HG03378 (cell line): ENCODE measurements at regions not wholly inside any gene's neighbourhood (a gene's known extent, or its start where the extent isn't known, plus 50 kb on each side); places are given as distances from the start of the nearest gene placed in this dataset.
"Not testable (repeated sequence)": the region's sequence is repeated elsewhere in the genome, so short reads cannot be mapped to it uniquely, and the experiment has no call there.

Experiments
- ATAC-seq: cut with Tn5 transposase; IDR thresholded peaks from one replicate; pipeline ENCODE4 v1.9.1; 2021; ENCODE audit warnings: mild to moderate bottlenecking, moderate library complexity; ENCODE audit not compliant: unreplicated experiment

DNA sequence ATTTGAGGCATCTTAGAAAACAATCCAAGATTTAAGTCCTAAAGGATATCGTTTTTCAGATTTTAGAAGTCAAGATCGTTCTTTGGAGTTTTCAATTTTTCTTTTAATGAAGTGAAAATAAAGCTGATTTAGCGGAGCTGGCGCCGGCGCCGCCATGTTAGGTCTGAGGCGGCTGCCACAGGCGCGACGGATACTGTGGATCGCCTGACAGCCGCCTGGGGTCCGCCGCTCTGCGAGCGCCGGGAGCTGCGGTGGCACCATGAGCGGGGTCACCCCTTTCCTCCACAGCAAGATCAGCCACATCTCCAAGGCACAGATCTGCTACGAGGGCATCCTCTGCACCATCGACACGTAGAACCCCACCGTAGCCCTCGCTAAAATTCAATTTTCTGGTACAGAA lies 247.2 kb downstream of the GJA1 start:
- ATAC-seq: no peak

DNA sequence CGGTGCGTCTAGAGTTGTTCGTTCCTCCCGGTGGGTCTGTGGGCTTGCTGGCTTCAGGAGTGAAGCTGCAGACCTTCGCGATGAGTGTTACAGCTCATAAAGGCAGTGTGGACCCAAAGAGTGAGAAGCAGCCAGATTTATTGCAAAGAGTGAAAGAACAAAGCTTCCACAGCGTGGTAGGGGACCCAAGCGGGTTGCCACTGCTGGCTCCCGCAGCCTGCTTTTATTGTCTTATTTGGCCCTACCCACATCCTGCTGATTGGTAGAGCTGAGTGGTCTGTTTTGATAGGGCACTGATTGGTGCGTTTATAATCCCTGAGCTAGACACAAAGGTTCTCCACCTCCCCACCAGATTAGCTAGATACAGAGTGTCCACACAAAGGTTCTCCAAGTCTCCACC lies 250.4 kb downstream of the GJA1 start:
- not testable (repeated sequence) for ATAC-seq

GRCh38 chr6:121686611-121687023 lies 251.2 kb downstream of the GJA1 start:
- ATAC-seq: no peak

- ATAC-seq: no peak
Observed at GRCh38 chr6:121688974-121689373, 253.5 kb downstream of the GJA1 start.

- ATAC-seq: no peak
Observed at GRCh38 chr6:121691126-121691551, 255.7 kb downstream of the GJA1 start.

GRCh38 chr6:121694389-121694788 lies 258.9 kb downstream of the GJA1 start:
- no peak for ATAC-seq

GRCh38 chr6:121694801-121695251 lies 259.4 kb downstream of the GJA1 start:
- no peak for ATAC-seq

DNA sequence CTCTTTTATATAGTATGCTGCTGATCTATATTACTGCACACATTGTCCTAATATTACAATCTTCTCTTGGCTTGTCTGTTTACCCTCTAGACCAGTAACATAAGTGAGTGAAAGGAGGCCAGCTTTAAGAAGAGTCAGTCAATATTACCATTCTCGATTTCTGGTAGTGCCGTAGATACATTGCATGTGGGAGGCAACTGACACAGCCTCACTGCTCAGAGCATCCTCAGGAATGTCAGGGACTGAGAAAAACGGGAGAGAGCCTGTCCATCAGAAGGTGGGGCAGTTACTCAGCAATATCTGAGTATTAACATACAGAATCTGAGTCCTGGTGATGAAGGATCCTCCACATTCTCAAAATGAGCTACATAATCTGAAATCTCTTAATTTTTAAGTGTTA lies 259.9 kb downstream of the GJA1 start:
- ATAC-seq: no peak

DNA sequence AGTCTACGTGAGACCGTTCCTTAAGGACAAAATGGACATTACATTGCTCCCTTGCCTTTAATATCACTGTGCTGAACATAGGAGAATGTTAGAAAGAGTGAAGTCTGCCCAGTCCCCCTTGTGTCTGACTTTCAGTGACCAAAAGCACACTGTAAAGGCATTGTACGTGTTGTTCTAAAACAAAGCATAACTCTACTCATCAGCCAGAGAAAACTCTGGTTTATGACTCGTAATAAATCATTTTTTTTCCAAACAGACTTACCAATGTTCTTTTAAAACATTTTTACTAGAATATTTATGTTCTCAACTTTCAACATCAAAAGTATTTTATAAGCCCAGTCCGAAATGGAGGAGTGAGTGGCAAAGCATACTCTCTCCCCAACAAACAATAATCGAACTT lies 262.5 kb downstream of the GJA1 start:
- no peak for ATAC-seq

DNA sequence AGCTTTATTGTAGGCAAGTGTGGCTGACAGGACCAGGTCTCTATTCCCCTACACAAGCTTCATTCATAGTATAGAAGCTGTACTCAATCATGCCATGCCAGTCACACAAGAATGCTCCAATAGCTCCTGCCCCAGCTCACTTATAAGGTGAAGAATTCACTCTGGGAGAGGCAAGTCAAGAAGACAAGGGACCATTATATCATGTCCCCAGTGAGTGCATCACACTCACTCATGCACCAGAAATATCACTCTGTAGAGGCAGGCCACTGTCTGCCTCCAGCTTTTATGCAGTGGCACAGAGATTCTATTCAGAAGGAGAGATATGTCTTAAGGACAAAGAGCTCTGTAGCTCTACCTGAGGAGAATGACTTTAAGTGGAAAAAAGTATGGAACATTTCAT lies 263.2 kb downstream of the GJA1 start:
- no peak for ATAC-seq

GRCh38 chr6:121703129-121703528 lies 267.7 kb downstream of the GJA1 start:
- not testable (repeated sequence) for ATAC-seq

GRCh38 chr6:121711472-121711871 lies 276.0 kb downstream of the GJA1 start:
- ATAC-seq: no peak

- no peak for ATAC-seq
Observed at GRCh38 chr6:121717686-121718085, 282.2 kb downstream of the GJA1 start.

- not testable (repeated sequence) for ATAC-seq
Observed at GRCh38 chr6:121720867-121721266, 285.4 kb downstream of the GJA1 start.

GRCh38 chr6:121723623-121724022 lies 288.2 kb downstream of the GJA1 start:
- no peak for ATAC-seq

- no peak for ATAC-seq
Observed at GRCh38 chr6:121724576-121724975, 289.1 kb downstream of the GJA1 start.

DNA sequence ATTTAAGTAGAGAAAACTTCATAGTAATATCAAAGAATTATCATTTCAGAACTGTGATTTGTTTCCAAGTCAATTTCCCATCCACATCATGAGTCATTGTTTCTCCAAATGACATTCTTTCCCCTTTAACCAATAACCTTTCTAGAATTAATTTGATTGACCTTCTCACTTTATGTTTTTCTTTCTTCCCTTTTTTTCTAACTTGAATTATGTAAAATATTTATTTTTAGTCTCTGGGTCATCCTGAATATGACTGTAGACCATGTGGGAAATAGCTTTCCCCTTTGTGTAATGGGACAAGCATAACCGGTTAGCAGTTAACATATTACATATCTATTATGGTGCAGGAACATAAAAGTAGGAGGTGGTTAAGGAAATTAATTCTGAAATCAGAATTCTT lies 291.1 kb downstream of the GJA1 start:
- no peak for ATAC-seq

DNA sequence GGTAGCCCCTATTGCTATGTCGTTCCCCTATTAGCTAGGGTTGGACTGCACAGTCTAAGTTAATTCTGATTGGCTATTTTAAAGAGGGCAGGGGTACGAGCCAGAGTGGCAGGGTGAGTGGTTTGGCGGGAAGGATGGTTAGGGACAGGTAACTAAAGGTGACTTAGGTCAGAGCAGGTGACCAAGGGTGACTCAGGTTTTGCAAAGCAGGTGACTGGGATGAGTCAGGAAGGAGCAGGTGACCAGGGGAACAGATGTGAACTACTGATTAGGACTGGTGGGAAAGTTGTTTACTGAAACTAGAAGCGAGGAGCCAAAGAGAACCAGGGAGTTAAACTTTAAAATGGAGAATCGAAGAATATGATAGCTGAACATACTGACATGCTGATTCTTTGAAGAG lies 295.2 kb downstream of the GJA1 start:
- no peak for ATAC-seq

GRCh38 chr6:121731381-121731780 lies 295.9 kb downstream of the GJA1 start:
- ATAC-seq: no peak

- no peak for ATAC-seq
Observed at GRCh38 chr6:121732641-121733040, 297.2 kb downstream of the GJA1 start.

- ATAC-seq: no peak
Observed at GRCh38 chr6:121733234-121733633, 297.8 kb downstream of the GJA1 start.

- not testable (repeated sequence) for ATAC-seq
Observed at GRCh38 chr6:121740188-121740587, 304.7 kb downstream of the GJA1 start.

- ATAC-seq: no peak
Observed at GRCh38 chr6:121743691-121744090, 308.2 kb downstream of the GJA1 start.

DNA sequence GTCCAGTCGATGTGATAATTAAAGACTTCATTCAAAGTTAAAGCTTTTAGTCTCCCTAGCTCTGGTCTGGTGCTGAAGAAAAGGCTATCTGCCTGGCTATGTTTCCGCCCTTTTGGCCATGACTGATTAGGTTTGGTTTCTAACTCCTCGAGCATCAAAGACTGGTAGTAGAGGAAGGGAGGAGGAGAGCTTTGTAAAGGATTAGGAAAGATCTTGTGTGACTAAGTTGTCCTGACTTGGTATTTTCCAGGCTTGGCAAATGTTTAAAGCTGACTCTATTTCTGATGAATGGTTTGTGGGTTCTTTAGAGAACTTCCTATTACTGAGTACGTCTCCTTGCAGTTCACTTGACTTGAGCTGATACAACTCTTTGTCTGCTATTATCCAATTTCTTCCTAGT lies 312.9 kb downstream of the GJA1 start:
- ATAC-seq: no peak
